T-cell (primary cell): ENCODE measurements at regions not wholly inside any gene's neighbourhood (a gene's known extent, or its start where the extent isn't known, plus 50 kb on each side); places are given as distances from the start of the nearest gene placed in this dataset.

Experiments used
- ATAC-seq, 4 experiments: fragments of 200-7000 bp in 3 of 4; fragments of 150-1000 bp in 1 of 4; cut with Tn5 transposase; replicated peaks in 1 of 4; 1 replicate in 3 of 4; 2 replicates in 1 of 4; pipeline ENCODE4 v1.10.0; 2021; ENCODE audit warnings: moderate library complexity in 3 of 4, mild to moderate bottlenecking in 2 of 4, moderate number of reproducible peaks in 1 of 4
- CTCF ChIA-PET, 2 donors: fragments of 300-600 bp; sonication (Branson Sonifier 250); formaldehyde crosslinking; loops; one replicate each; lab custom pipeline; 2022; ENCODE audit warnings: antibody characterized with exemption in 2 of 2; lab: Charles Lee
- POLR2A ChIA-PET, 2 donors: fragments of 300-600 bp; sonication (Branson Sonifier 250); formaldehyde crosslinking; loops; one replicate each; lab custom pipeline; 2022; ENCODE audit warnings: antibody characterized with exemption in 2 of 2; lab: Charles Lee
- DNase-seq, 35 experiments: peaks; one replicate each; pipeline versions ENCODE4 v3.0.0 to v3.0.0-alpha.2; 2013 to 2023
- H3K27ac ChIP-seq: one replicate; pipeline ENCODE4 v1.5.1; 2013; ENCODE audit warnings: low read length
- H3K27me3 ChIP-seq, 2 experiments: replicated peaks in 1 of 2; 1 replicate in 1 of 2; 2 replicates in 1 of 2; pipeline versions ENCODE4 v1.6.1 to v1.7.0; 2013; ENCODE audit warnings: low read length in 1 of 2, mixed read lengths in 1 of 2; ENCODE audit not compliant: control insufficient read depth in 2 of 2, insufficient read depth in 2 of 2; ENCODE audit errors: extremely low read depth in 1 of 2
- H3K36me3 ChIP-seq, 2 donors: 1 replicate in 1 of 2; 2 replicates in 1 of 2; pipeline versions ENCODE4 v1.6.1 to v1.7.0; 2013; ENCODE audit warnings: low read length in 1 of 2; ENCODE audit not compliant: control insufficient read depth in 2 of 2, insufficient read depth in 1 of 2; ENCODE audit errors: extremely low read depth in 1 of 2
- H3K4me1 ChIP-seq, 2 experiments: 1 replicate in 1 of 2; 2 replicates in 1 of 2; pipeline versions ENCODE4 v1.6.1 to v1.7.0; 2013; ENCODE audit warnings: low read length in 2 of 2, mixed read lengths in 1 of 2; ENCODE audit not compliant: insufficient read depth in 2 of 2, control insufficient read depth in 1 of 2; ENCODE audit errors: extremely low read depth in 1 of 2
- H3K4me3 ChIP-seq, 2 donors: 1 replicate in 1 of 2; 2 replicates in 1 of 2; pipeline versions ENCODE4 v1.5.1 to v1.7.0; 2013; ENCODE audit warnings: mild to moderate bottlenecking in 2 of 2, low read length in 1 of 2, moderate library complexity in 1 of 2; ENCODE audit not compliant: control insufficient read depth in 1 of 2; ENCODE audit errors: extremely low read depth in 1 of 2
- H3K9me3 ChIP-seq: 2 replicates; pipeline ENCODE4 v1.7.0; 2013
- H3K27ac Mint-ChIP-seq, 2 donors: one replicate each; pipeline ENCODE4 v1.8.0; 2020 to 2021; ENCODE audit warnings: mild to moderate bottlenecking in 2 of 2, mixed read lengths in 2 of 2
- H3K27me3 Mint-ChIP-seq, 2 donors: one replicate each; pipeline ENCODE4 v1.8.0; 2021 to 2022; ENCODE audit warnings: mixed read lengths in 2 of 2
- H3K36me3 Mint-ChIP-seq: one replicate; pipeline ENCODE4 v1.8.0; 2021; ENCODE audit warnings: mixed read lengths
- H3K4me1 Mint-ChIP-seq, 3 donors: one replicate each; pipeline ENCODE4 v1.8.0; 2020 to 2022; ENCODE audit warnings: mixed read lengths in 3 of 3, mild to moderate bottlenecking in 1 of 3
- H3K4me3 Mint-ChIP-seq, 3 donors: one replicate each; pipeline ENCODE4 v1.8.0; 2020 to 2022; ENCODE audit warnings: mild to moderate bottlenecking in 3 of 3, mixed read lengths in 3 of 3, moderate library complexity in 3 of 3
- H3K9me3 Mint-ChIP-seq, 3 donors: one replicate each; pipeline ENCODE4 v1.8.0; 2020 to 2022; ENCODE audit warnings: mixed read lengths in 3 of 3
- WGBS: methylation state at CpG from one replicate; pipeline ENCODE4 v1.1.5; 2013; ENCODE audit warnings: missing lambda C conversion rate; ENCODE audit not compliant: insufficient coverage; 5-methylcytosine and 5-hydroxymethylcytosine counted together

DNA sequence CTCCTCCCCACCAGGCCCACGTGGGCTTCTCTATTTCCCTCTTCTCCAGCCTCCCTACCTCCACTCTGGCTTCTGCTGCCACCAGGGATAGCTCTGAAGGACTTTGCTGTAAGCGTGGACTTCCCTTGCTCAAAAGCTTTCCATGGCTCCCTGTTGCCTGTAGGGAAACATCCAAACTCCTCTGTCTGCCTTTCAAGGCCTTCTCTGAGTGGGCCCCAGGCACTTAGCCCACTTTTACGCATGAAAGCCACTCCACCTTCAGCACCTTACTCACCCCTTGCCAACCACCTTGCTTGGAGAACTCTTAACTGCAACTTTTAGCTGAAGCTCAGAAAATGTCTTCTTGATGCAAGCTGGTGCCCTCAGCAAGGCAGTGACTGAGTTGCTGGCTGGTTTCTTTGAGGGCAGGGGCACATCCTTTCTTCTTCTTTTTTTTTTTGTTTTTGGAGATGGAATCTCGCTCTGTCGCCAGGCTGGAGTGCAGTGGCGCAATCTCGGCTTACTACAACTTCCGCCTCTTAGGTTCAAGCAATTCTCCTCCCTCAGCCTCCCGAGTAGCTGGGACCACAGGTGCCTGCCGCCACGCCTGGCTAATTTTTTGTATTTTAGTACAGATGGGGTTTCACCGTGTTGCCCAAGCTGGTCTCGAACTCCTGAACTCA is 52.0 kb upstream of the DLX4 start:
- Histone ChIP-seq H3K27me3 (peaks cover 6 to 64% of the 10 kb centered on the region in 2 experiments), H3K36me3 (no peaks in the 10 kb centered on the region), H3K9me3 (no peaks in the 10 kb centered on the region), H3K4me1 (no peaks in the 10 kb centered on the region), H3K4me3 (no peak overlapping the region), H3K27ac (no peak overlapping the region)
- Mint-ChIP-seq H3K27ac (no peak overlapping the region), H3K4me1 (no peaks in the 10 kb centered on the region), H3K4me3 (no peak overlapping the region), H3K9me3 (no peaks in the 10 kb centered on the region), H3K27me3 (peaks cover 28 to 49% of the 10 kb centered on the region in 2 donors), H3K36me3 (no peaks in the 10 kb centered on the region)
- ChIA-PET CTCF (no interaction called here), POLR2A (no interaction called here)
- DNase-seq (no peak), ATAC-seq (no peak)
- 56% methylated on average over 4 of the region's 13 CpGs for WGBS

GRCh38 chr17:49918591-49918990 is 50.4 kb upstream of the DLX4 start:
- Mint-ChIP-seq H3K27me3 (peaks cover 28 to 49% of the 10 kb centered on the region in 2 donors), H3K4me3 (no peak overlapping the region), H3K27ac (no peak overlapping the region), H3K36me3 (no peaks in the 10 kb centered on the region), H3K4me1 (no peaks in the 10 kb centered on the region), H3K9me3 (no peaks in the 10 kb centered on the region)
- no peaks in the 10 kb centered on the region for H3K4me1 ChIP-seq
- DNase-seq (no peak), ATAC-seq (no peak)
- CTCF ChIA-PET: no interaction called here
- H3K27me3 ChIP-seq: peaks cover 6 to 52% of the 10 kb centered on the region in 2 experiments
- H3K9me3 ChIP-seq: no peaks in the 10 kb centered on the region
- no peaks in the 10 kb centered on the region for H3K36me3 ChIP-seq
- POLR2A ChIA-PET: no interaction called here
- WGBS: 80% methylated on average over 1 of the region's 1 CpG
- H3K4me3 ChIP-seq: no peak overlapping the region
- H3K27ac ChIP-seq: no peak overlapping the region
